SU-DHL-6 (cell line): ENCODE measurements at regions not wholly inside any gene's neighbourhood (a gene's known extent, or its start where the extent isn't known, plus 50 kb on each side); places are given as distances from the start of the nearest gene placed in this dataset.

Source experiments
- H2AFZ ChIP-seq: fragments of 200-600 bp; sonication (generic); 2 replicates; pipeline ENCODE4 v1.6.1; 2014; ENCODE audit warnings: low read depth, mild to moderate bottlenecking, moderate library complexity, mixed read lengths, antibody characterized with exemption, low read length; ENCODE audit not compliant: severe bottlenecking
- H3F3A ChIP-seq: fragments of 200-600 bp; shearing (Covaris generic); 2 replicates; pipeline ENCODE4 v1.6.0; 2016; ENCODE audit warnings: antibody characterized with exemption, mild to moderate bottlenecking; ENCODE audit not compliant: insufficient read depth
- H3K27ac ChIP-seq: fragments of 200-600 bp; sonication (generic); 2 replicates; pipeline ENCODE4 v1.5.1; 2016; ENCODE audit warnings: low read depth, mild to moderate bottlenecking, low read length, moderate library complexity, mixed read lengths
- H3K27me3 ChIP-seq: fragments of 200-600 bp; sonication (generic), shearing (Covaris generic); 2 replicates; pipeline ENCODE4 v1.6.0; 2014; ENCODE audit warnings: mild to moderate bottlenecking, low read length
- H3K36me3 ChIP-seq: fragments of 200-600 bp; sonication (generic); 2 replicates; pipeline ENCODE4 v1.6.1; 2014; ENCODE audit warnings: mild to moderate bottlenecking, low read length, mixed read lengths
- H3K4me2 ChIP-seq: fragments of 300-600, 200-600 bp; shearing (Covaris generic), sonication (generic); 2 replicates; pipeline ENCODE4 v1.6.0; 2014; ENCODE audit warnings: low read length, low read depth, mild to moderate bottlenecking; ENCODE audit not compliant: poor library complexity, severe bottlenecking
- H3K4me3 ChIP-seq: fragments of 200-600 bp; sonication (generic); 2 replicates; pipeline ENCODE4 v1.5.1; 2014; ENCODE audit warnings: antibody characterized with exemption, low read length, mild to moderate bottlenecking, mixed read lengths; ENCODE audit not compliant: insufficient read depth, poor library complexity, severe bottlenecking
- H3K79me2 ChIP-seq: fragments of 200-600 bp; sonication (generic); 2 replicates; pipeline ENCODE4 v1.6.1; 2014; ENCODE audit warnings: mild to moderate bottlenecking, low read length, moderate library complexity; ENCODE audit not compliant: insufficient read depth
- H3K9ac ChIP-seq: fragments of 200-600 bp; sonication (generic); 2 replicates; pipeline ENCODE4 v1.7.0; 2014; ENCODE audit warnings: mild to moderate bottlenecking, low read length
- H3K9me2 ChIP-seq: fragments of 200-600 bp; sonication (generic); replicated peaks from 2 replicates; pipeline ENCODE4 v1.6.1; 2014; ENCODE audit warnings: low read length; ENCODE audit not compliant: insufficient read depth
- H3K9me3 ChIP-seq: fragments of 200-600 bp; sonication (generic); 2 replicates; pipeline ENCODE4 v1.6.1; 2014; ENCODE audit warnings: low read length, mixed read lengths; ENCODE audit not compliant: insufficient read depth
- H4K20me1 ChIP-seq: fragments of 200-600 bp; sonication (generic); 2 replicates; pipeline ENCODE4 v1.6.1; 2014; ENCODE audit warnings: low read depth, mild to moderate bottlenecking, antibody characterized with exemption, low read length, moderate library complexity, mixed read lengths
- EZH2phosphoT487 ChIP-seq: fragments of 200-600 bp; sonication (generic), shearing (Covaris generic); conservative IDR thresholded peaks from 2 replicates; pipeline ENCODE4 v1.6.1; 2018; ENCODE audit warnings: mild to moderate bottlenecking, antibody characterized with exemption, low read length, moderate library complexity, mixed read lengths
- TF ChIP-seq, protein P1 (sequence below): fragments of 200-600 bp; sonication (generic); IDR thresholded peaks from one replicate; pipeline ENCODE4 v1.5.1; 2017; ENCODE audit warnings: antibody characterized with exemption, mild to moderate bottlenecking, low read length, moderate library complexity; ENCODE audit not compliant: insufficient read depth, poor library complexity, severe bottlenecking

DNA sequence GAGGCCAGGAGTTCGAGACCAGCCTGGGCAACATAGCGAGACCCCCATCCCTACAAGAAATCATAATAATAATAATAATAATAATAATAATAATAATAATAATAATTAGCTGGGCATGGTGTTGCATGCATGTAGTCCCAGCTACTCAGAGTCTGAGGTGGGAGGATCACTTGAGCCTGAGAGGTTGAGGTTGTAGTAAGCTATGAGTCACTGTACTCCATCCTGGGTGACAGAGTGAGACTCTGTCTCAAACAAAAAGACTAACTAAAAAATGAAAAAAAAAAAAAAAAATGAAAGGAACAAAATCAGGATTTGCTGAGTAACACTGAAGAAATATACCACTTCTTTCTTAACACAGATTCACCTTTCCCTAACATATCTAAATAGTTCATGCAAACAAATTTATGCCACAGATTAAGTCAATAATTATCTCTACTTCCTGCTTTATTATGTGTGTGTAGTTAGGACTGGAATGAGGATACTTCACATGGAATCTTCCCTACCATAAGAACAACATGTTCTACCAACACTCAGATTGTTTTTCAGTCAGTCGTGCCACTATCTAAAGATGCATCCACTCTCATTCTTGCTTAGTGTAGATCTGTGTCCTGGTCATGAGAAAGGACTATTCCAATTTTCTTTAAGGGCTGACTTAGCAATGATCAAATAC lies 928.7 kb downstream of the SLC4A3 start:
- H3K79me2 ChIP-seq: no peaks in the 10 kb centered on the region
- no peak overlapping the region for H3K4me2 ChIP-seq
- TF ChIP-seq EZH2phosphoT487: no peak
- H3K9ac ChIP-seq: no peak overlapping the region
- no peaks in the 10 kb centered on the region for H3K36me3 ChIP-seq
- H3K4me3 ChIP-seq: no peak overlapping the region
- H4K20me1 ChIP-seq: no peaks in the 10 kb centered on the region
- H3K9me3 ChIP-seq: no peaks in the 10 kb centered on the region
- H2AFZ ChIP-seq: no peak overlapping the region
- H3K27me3 ChIP-seq: no peaks in the 10 kb centered on the region
- H3K27ac ChIP-seq: no peak overlapping the region
- no peaks in the 10 kb centered on the region for H3K9me2 ChIP-seq
- H3F3A ChIP-seq: no peaks in the 10 kb centered on the region

- TF ChIP-seq, protein P1, sequence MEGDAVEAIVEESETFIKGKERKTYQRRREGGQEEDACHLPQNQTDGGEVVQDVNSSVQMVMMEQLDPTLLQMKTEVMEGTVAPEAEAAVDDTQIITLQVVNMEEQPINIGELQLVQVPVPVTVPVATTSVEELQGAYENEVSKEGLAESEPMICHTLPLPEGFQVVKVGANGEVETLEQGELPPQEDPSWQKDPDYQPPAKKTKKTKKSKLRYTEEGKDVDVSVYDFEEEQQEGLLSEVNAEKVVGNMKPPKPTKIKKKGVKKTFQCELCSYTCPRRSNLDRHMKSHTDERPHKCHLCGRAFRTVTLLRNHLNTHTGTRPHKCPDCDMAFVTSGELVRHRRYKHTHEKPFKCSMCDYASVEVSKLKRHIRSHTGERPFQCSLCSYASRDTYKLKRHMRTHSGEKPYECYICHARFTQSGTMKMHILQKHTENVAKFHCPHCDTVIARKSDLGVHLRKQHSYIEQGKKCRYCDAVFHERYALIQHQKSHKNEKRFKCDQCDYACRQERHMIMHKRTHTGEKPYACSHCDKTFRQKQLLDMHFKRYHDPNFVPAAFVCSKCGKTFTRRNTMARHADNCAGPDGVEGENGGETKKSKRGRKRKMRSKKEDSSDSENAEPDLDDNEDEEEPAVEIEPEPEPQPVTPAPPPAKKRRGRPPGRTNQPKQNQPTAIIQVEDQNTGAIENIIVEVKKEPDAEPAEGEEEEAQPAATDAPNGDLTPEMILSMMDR: no peak
- TF ChIP-seq EZH2phosphoT487: no peak
These were observed 929.2 kb downstream of the SLC4A3 start for GRCh38 chr2:220556658-220557057.

DNA sequence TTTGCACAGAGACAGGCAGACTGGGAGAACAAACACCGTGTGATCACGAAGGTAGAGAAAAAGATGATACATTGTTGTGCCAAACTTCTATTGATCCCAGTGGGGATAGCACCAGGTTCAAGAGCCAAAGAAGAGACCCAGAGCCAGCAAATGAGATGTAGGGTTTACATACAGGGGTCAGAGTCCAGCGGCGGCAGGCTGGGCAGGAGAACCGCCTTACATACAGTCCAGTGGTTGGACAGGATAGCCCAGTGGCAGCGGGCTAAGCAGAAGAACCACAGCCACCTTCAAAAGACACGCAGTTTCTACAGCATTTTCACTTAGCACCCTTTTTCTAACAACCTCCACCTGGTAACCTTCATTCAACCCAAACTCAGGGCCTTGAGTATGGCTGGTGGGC lies 932.8 kb downstream of the SLC4A3 start:
- Histone ChIP-seq H3K9me3 (no peaks in the 10 kb centered on the region), H3F3A (no peaks in the 10 kb centered on the region), H3K79me2 (no peaks in the 10 kb centered on the region), H3K9ac (no peak overlapping the region), H3K4me3 (no peak overlapping the region), H3K9me2 (no peaks in the 10 kb centered on the region), H2AFZ (no peak overlapping the region), H4K20me1 (no peaks in the 10 kb centered on the region), H3K36me3 (no peaks in the 10 kb centered on the region), H3K4me2 (no peak overlapping the region), H3K27ac (no peak overlapping the region), H3K27me3 (no peaks in the 10 kb centered on the region)
- TF ChIP-seq, protein P1: no peak
- TF ChIP-seq EZH2phosphoT487: no peak

More at GRCh38 chr2:220556658-220557057, 929.2 kb downstream of the SLC4A3 start:
- no peaks in the 10 kb centered on the region for H3K27me3 ChIP-seq
- H3K4me3 ChIP-seq: no peak overlapping the region
- H3K36me3 ChIP-seq: no peaks in the 10 kb centered on the region
- H3K27ac ChIP-seq: no peak overlapping the region
- no peaks in the 10 kb centered on the region for H4K20me1 ChIP-seq
- H2AFZ ChIP-seq: no peak overlapping the region
- H3F3A ChIP-seq: no peaks in the 10 kb centered on the region
- no peaks in the 10 kb centered on the region for H3K9me2 ChIP-seq
- no peaks in the 10 kb centered on the region for H3K79me2 ChIP-seq
- H3K9ac ChIP-seq: no peak overlapping the region
- H3K4me2 ChIP-seq: no peak overlapping the region
- no peaks in the 10 kb centered on the region for H3K9me3 ChIP-seq

GRCh38 chr2:220562375-220563140 lies 935.1 kb downstream of the SLC4A3 start:
- Histone ChIP-seq H3K36me3 (no peaks in the 10 kb centered on the region), H3K9me3 (no peaks in the 10 kb centered on the region), H3F3A (no peaks in the 10 kb centered on the region), H3K79me2 (no peaks in the 10 kb centered on the region), H4K20me1 (no peaks in the 10 kb centered on the region), H2AFZ (no peak overlapping the region), H3K9ac (no peak overlapping the region), H3K4me2 (no peak overlapping the region), H3K9me2 (no peaks in the 10 kb centered on the region), H3K4me3 (no peak overlapping the region), H3K27ac (no peak overlapping the region), H3K27me3 (no peaks in the 10 kb centered on the region)
- TF ChIP-seq, protein P1: no peak
- TF ChIP-seq EZH2phosphoT487: no peak
